Effector CD4-positive, alpha-beta T cell (primary cell): ENCODE measurements at regions not wholly inside any gene's neighbourhood (a gene's known extent, or its start where the extent isn't known, plus 50 kb on each side); places are given as distances from the start of the nearest gene placed in this dataset.
"Not testable (repeated sequence)": the region's sequence is repeated elsewhere in the genome, so short reads cannot be mapped to it uniquely, and the experiment has no call there.

Experiments
- DNase-seq: peaks from one replicate; pipeline ENCODE4 v3.0.0-alpha.2; 2020

GRCh38 chr21:27535188-27535587, 568.3 kb upstream of the ADAMTS5 start:
- no peak for DNase-seq

DNA sequence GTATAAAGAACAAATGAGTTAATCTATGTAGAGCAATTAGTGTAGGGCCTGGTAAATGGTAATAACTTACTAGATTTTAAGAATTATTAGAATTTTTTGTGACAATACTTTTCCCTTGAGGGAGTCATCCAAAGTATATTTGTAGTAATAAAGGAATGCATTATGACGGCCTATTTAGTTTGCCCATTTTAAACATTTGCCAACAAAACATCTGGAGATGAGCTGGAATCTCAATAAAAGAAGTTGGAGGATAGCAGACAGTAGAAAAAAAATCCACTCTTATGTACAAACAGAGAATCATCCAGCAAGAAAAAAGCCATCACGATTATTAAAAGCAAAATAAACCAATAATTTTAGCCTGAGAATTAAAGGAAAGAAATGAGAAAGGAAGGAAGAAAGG, 567.3 kb upstream of the ADAMTS5 start:
- DNase-seq, result no peak

DNA sequence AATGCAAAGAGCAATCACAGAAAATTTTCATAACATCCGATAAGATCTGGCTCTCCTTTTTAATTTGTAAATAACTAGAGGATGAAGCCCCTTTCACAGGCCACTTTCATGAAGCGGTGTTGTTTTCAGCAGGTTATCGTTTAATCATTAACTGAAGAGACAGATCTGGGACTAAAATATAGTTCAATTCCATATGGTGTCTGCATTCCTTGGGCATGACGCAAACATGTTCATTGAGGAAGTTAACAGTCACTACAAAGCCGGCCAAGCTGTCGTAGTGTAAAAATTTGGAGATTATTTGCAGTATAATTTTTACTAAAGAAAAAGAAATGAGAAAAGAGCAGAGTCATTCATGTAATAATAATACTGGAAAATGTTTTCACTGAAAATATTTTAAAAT, 565.2 kb upstream of the ADAMTS5 start:
- no peak for DNase-seq

DNA sequence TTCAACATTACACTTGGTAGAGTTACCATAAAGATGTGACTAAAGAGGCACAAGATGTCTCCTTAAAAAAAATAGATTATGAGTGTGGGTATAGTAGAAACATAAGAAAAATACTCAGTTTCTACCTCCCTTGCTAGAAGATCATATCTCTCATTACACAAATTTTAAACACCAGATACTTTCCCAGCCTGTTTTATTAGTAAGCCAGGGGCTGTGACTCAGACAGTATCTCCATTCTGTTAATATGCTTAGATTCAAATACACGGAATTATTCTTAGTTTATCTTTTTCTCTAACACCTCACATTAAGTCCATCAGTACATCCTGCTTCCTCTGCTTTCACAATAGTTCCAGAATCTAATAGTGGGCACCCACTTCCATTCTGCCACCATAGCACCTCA, 561.8 kb upstream of the ADAMTS5 start:
- no peak for DNase-seq

- DNase-seq, result no peak
Measured at GRCh38 chr21:27526451-27526850, 559.6 kb upstream of the ADAMTS5 start.

- DNase-seq, result no peak
Measured at GRCh38 chr21:27525780-27526179, 558.9 kb upstream of the ADAMTS5 start.

DNA sequence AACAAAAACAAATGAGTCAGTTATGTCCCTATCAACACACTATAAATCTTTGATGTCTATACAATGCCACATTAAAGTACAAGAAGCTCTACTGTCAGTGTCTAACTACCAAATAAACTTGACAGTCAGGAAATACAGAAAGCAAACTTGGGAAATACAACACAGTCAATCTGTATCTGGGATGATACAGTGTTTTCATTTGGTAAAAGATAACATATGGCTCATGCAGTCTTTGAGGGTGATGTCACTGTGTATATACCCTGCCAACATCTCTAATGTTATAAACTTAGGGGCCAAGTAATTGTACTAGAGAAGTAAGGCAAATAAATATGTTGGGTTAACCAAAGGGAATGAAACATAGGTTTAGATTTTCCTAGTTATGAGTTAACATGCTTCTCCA, 552.5 kb upstream of the ADAMTS5 start:
- DNase-seq, result no peak

DNA sequence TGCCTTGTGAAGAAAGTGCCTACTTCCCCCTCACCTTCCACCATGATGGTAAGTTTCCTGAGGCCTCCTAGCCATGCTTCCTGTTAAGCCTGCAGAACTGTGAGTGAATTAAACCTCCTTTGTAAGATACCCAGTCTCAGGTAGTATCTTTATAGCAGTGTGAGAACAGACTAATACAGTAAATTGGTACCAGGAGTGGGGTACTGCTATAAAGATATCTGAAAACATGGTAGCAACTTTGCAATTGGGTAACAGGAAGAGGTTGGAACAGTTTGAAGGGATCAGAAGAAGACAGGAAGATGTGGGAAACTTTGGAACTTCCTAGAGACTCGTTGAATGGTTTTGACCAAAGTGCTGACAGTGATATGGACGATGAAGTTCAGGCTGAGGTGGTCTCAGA, 550.3 kb upstream of the ADAMTS5 start:
- DNase-seq, result not testable (repeated sequence)

DNA sequence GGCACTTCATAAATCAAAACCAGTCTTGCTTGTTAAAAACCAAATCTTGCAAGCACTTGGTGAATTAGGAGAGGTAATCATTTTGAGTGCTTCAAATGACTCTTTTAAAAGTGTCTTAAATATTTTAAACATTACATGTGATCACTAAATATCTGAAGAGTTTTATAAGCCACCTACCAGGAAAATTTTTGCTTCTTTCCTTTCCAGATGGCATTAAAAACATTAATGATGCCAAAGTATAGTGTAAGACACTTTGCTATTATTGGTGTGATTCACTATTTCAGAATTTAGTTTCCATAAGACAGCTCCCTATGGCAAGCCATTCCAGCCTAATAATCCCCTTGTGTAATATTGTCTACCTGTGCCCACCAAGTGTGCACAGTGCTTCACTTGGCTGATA, 548.8 kb upstream of the ADAMTS5 start:
- DNase-seq, result no peak

- DNase-seq, result no peak
Measured at GRCh38 chr21:27513825-27514224, 546.9 kb upstream of the ADAMTS5 start.

- DNase-seq, result no peak
Measured at GRCh38 chr21:27513016-27513415, 546.1 kb upstream of the ADAMTS5 start.

DNA sequence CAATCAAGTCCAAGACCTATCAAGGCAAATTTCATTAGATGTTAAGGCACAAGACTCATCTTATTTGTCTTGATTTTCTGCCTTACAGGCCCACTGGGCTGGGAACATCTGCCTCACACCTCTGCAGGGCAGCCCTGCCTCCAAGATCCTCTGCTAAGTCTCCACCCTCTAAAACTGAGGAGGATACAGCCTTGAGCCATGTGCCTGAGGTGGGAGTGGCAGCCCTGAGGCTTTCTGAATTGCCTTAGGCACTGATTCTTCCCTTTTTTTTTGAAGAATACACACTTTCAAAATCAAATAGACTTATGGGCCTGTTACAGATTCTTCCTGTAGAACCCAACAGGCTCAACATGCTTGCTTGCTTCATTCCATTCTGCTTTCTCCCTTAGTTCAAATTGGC, 544.3 kb upstream of the ADAMTS5 start:
- DNase-seq, result no peak

DNA sequence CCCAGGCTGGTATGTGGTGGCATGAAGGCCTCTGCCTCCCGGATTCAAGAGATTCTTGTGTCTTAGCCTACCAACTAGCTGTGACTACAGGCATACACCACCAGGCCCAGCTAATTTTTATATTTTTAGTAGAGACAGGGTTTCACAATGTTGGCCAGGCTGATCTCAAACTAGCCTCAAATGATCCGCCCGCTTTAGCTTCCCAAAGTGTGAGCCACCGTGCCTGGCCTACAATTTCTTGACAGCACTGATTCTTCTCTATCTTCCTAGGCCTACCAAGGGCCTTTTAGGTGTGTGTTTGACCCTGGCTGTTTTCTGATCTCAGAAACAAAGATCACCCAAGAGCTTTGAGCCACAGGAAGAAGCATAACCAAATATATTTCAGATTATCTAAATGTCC, 540.8 kb upstream of the ADAMTS5 start:
- DNase-seq, result no peak

- DNase-seq, result no peak
Measured at GRCh38 chr21:27505516-27505915, 538.6 kb upstream of the ADAMTS5 start.

DNA sequence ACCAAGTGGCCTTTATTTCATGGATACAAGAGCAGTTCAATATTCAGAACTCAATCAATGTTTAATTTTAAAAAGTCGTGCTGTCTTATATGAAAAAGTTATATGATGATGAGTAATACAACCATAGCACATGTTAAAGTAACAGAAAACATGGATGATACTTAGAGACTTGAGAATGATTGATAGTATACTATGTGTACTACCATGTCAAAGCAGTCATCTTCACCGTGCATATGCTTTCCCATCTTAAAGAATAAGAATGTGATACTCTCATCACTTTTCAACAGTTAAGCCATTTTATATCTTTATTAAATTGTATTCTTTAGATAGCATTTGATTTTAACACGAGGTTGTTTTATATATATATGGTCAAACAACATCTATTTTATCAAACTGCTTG, 535.9 kb upstream of the ADAMTS5 start:
- DNase-seq, result no peak

- DNase-seq, result no peak
Measured at GRCh38 chr21:27498025-27498424, 531.1 kb upstream of the ADAMTS5 start.

- DNase-seq, result no peak
Measured at GRCh38 chr21:27495836-27496235, 528.9 kb upstream of the ADAMTS5 start.

- no peak for DNase-seq
Measured at GRCh38 chr21:27493542-27493941, 526.7 kb upstream of the ADAMTS5 start.

- no peak for DNase-seq
Measured at GRCh38 chr21:27487676-27488075, 520.8 kb upstream of the ADAMTS5 start.

DNA sequence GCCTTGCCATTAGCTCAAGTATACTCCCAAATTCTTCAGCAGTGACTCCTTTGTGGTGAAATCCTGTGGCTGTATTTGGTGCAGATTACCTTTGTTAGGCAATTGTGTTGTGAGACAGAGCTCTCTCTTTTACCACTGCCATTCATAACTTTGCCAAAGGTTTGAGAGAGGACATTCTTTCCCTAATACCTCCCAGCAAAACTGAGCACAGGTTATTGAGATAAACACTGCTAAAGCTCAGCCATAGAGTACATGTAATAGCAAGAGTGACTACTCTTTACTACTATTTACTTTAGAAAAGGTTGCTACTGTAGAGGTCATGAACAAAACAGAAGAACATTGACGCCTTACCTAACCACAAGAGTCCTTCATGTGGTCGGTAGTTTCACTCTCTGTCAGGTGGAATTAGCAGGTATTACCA, 514.0 kb upstream of the ADAMTS5 start:
- no peak for DNase-seq

GRCh38 chr21:27477296-27477695, 510.4 kb upstream of the ADAMTS5 start:
- no peak for DNase-seq

DNA sequence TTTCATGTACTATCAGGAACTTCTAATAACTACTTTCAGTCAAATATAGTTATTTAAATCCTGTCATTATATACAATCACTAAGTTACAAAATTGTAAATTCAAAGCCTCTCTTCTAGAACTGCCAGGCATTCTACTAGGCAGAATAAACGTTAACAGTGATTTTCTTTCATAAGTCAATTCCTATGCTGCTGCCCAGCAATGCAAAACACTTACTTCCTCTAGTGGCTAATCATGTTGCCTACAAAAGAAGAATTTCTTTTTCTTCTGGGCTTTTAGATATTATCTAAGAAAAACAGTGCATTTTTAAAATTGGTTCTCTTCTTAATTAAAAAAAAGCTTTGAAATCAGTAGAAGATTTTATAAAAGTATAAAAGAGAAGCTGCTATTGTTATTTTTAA, 509.8 kb upstream of the ADAMTS5 start:
- no peak for DNase-seq

- no peak for DNase-seq
Measured at GRCh38 chr21:27475363-27475955, 508.6 kb upstream of the ADAMTS5 start.

DNA sequence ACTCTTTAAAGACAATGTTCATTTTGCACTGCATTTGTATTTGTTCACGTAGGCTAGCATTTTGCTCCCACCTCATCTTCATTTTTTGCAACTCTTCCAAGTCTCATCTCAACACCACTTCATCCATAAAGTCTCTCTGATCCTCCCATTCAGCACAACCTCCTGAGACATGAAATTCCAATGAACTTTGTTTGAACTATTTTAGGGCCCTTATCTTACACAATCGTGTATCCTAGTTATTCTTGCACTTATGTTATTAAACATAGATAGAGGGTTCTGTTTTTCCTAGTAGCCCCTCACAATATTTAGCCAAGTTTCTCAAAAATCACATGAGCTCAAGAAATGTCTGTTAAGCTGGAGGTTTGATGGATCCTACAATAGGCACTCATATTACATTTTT, 500.5 kb upstream of the ADAMTS5 start:
- DNase-seq, result no peak

DNA sequence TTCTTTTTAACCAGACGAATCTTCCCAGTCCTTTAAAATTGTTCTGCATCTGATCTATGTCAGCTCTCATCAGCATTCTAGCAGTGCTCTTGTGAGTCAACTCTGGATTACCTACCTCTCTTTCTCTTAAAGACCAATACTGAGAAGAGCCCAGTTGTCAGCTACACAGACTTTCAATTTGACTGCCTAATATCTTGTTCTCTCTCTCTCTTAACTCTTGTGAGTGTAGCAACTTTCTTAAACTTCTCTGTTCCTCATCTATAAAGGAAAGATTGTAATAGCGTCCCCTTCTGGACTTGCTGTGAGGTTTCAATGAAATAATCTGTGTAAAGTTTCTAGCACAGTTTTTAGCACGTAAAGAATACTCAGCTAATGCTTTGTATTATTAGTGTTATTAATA, 499.3 kb upstream of the ADAMTS5 start:
- no peak for DNase-seq

DNA sequence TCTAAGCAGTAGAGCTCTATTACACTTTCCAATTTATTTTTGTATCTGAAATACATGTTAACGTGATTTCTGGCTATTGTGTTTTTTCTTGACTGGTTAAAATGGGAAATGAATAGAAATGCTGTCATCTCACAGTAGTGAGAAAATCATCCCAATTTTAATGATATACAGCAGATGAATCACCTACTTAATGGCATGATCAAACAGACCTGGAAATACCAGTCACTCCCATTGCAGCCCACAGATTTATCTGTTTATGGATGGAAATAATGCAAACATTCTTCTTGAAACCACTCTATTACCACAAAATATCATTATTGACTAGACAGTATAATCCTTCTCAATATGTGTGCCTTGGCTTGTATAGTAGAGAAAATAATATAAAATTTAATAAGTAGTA, 497.8 kb upstream of the ADAMTS5 start:
- no peak for DNase-seq
